ENCODE measurements at regions not wholly inside any gene's neighbourhood (a gene's known extent, or its start where the extent isn't known, plus 50 kb on each side); places are given as distances from the start of the nearest gene placed in this dataset.

GRCh38 chr19:30685426-30686000 lies 313.3 kb downstream of the ZNF536 start:
- TF ChIP-seq CTCF (conservative IDR thresholded peaks at IDR 0.05; ENCODE audit: low read depth in 2 of 2) (no peak), EZH2 (IDR thresholded peaks at IDR 0.05; ENCODE audit: low read depth, unreplicated experiment) (no peak), CREB1 (CRISPR knock-in tag; IDR thresholded peaks at IDR 0.05; ENCODE audit: low read depth) (no peak), POLR2AphosphoS5 (IDR thresholded peaks at IDR 0.05; ENCODE audit: low read depth) (no peak), EZH2phosphoT487 (IDR thresholded peaks at IDR 0.05; ENCODE audit: unreplicated experiment) (no peak), ZNF331 (CRISPR knock-in tag; IDR thresholded peaks at IDR 0.05; ENCODE audit: low read depth) (no peak), REST (IDR thresholded peaks at IDR 0.05; ENCODE audit: unreplicated experiment) (no peak), STAT1 (IDR thresholded peaks at IDR 0.05; ENCODE audit: unreplicated experiment) (no peak), ETS1 (IDR thresholded peaks at IDR 0.05) (no peak), JUNB (IDR thresholded peaks at IDR 0.05; ENCODE audit: unreplicated experiment) (no peak), NANOG (IDR thresholded peaks at IDR 0.05; ENCODE audit: borderline replicate concordance) (no peak), ZNF462 (CRISPR knock-in tag; IDR thresholded peaks at IDR 0.05) (no peak)
